ENCODE measurements at regions not wholly inside any gene's neighbourhood (a gene's known extent, or its start where the extent isn't known, plus 50 kb on each side); places are given as distances from the start of the nearest gene placed in this dataset.

- Histone ChIP-seq H3K4me3 (no peak overlapping the region), H3K9me3 (no peaks in the 10 kb centered on the region), H3K27me3 (ENCODE audit: low read depth) (no peaks in the 10 kb centered on the region), H3K36me3 (replicated peaks) (no peaks in the 10 kb centered on the region), H3K4me1 (no peaks in the 10 kb centered on the region)
- in situ Hi-C loops (cut with MboI; ENCODE audit: low sequenced_read_pairs) = no loop called here
- DNase-seq (ENCODE audit: low spot score in 2 of 2) = no peak
Measured at GRCh38 chr4:189304167-189304566, 636.5 kb upstream of the FRG1 start.

- DNase-seq (ENCODE audit: low spot score in 2 of 2) = no peak
- no peaks in the 10 kb centered on the region for H3K9me3 ChIP-seq
- no peaks in the 10 kb centered on the region for H3K36me3 ChIP-seq (replicated peaks)
- no peaks in the 10 kb centered on the region for H3K4me1 ChIP-seq
- no peaks in the 10 kb centered on the region for H3K27me3 ChIP-seq (ENCODE audit: low read depth)
- H3K4me3 ChIP-seq = no peak overlapping the region
- in situ Hi-C loops (cut with MboI; ENCODE audit: low sequenced_read_pairs) = no loop called here
Measured at GRCh38 chr4:189304809-189305208, 635.9 kb upstream of the FRG1 start.

GRCh38 chr4:189305500-189305899, 635.2 kb upstream of the FRG1 start:
- Histone ChIP-seq H3K9me3 (no peaks in the 10 kb centered on the region), H3K36me3 (replicated peaks) (no peaks in the 10 kb centered on the region), H3K4me1 (no peaks in the 10 kb centered on the region), H3K4me3 (no peak overlapping the region), H3K27me3 (ENCODE audit: low read depth) (no peaks in the 10 kb centered on the region)
- in situ Hi-C loops (cut with MboI; ENCODE audit: low sequenced_read_pairs) = no loop called here
- no peak for DNase-seq (ENCODE audit: low spot score in 2 of 2)

GRCh38 chr4:189311251-189311650, 629.4 kb upstream of the FRG1 start:
- in situ Hi-C loops (cut with MboI; ENCODE audit: low sequenced_read_pairs) = no loop called here
- Histone ChIP-seq H3K9me3 (no peaks in the 10 kb centered on the region), H3K4me3 (no peak overlapping the region), H3K27me3 (ENCODE audit: low read depth) (no peaks in the 10 kb centered on the region), H3K36me3 (replicated peaks) (no peaks in the 10 kb centered on the region), H3K4me1 (no peaks in the 10 kb centered on the region)
- DNase-seq (ENCODE audit: low spot score in 2 of 2) = no peak

- no peak overlapping the region for H3K4me3 ChIP-seq
- no peaks in the 10 kb centered on the region for H3K9me3 ChIP-seq
- H3K36me3 ChIP-seq (replicated peaks) = no peaks in the 10 kb centered on the region
- no peaks in the 10 kb centered on the region for H3K27me3 ChIP-seq (ENCODE audit: low read depth)
- no peaks in the 10 kb centered on the region for H3K4me1 ChIP-seq
- in situ Hi-C loops (cut with MboI; ENCODE audit: low sequenced_read_pairs) = no loop called here
- DNase-seq (ENCODE audit: low spot score in 2 of 2) = no peak
Measured at GRCh38 chr4:189313064-189313463, 627.6 kb upstream of the FRG1 start.

GRCh38 chr4:189313861-189314513, 626.7 kb upstream of the FRG1 start:
- H3K27me3 ChIP-seq (ENCODE audit: low read depth) = no peaks in the 10 kb centered on the region
- in situ Hi-C loops (cut with MboI; ENCODE audit: low sequenced_read_pairs) = no loop called here
- H3K9me3 ChIP-seq = no peaks in the 10 kb centered on the region
- no peak overlapping the region for H3K4me3 ChIP-seq
- DNase-seq (ENCODE audit: low spot score in 2 of 2) = no peak
- H3K4me1 ChIP-seq = no peaks in the 10 kb centered on the region
- no peaks in the 10 kb centered on the region for H3K36me3 ChIP-seq (replicated peaks)

GRCh38 chr4:189322426-189322825, 618.2 kb upstream of the FRG1 start:
- Histone ChIP-seq H3K27me3 (ENCODE audit: low read depth) (no peaks in the 10 kb centered on the region), H3K4me3 (no peak overlapping the region), H3K9me3 (no peaks in the 10 kb centered on the region), H3K36me3 (replicated peaks) (no peaks in the 10 kb centered on the region), H3K4me1 (no peaks in the 10 kb centered on the region)
- DNase-seq (ENCODE audit: low spot score in 2 of 2) = no peak
- in situ Hi-C loops (cut with MboI; ENCODE audit: low sequenced_read_pairs) = no loop called here

GRCh38 chr4:189341881-189342280, 598.8 kb upstream of the FRG1 start:
- no peak for DNase-seq (ENCODE audit: low spot score in 2 of 2)
- no peaks in the 10 kb centered on the region for H3K27me3 ChIP-seq (ENCODE audit: low read depth)

GRCh38 chr4:189355590-189355989, 585.1 kb upstream of the FRG1 start:
- in situ Hi-C loops (cut with MboI; ENCODE audit: low sequenced_read_pairs) = no loop called here
- Histone ChIP-seq H3K4me3 (no peak overlapping the region), H3K4me1 (no peaks in the 10 kb centered on the region), H3K27me3 (ENCODE audit: low read depth) (no peaks in the 10 kb centered on the region), H3K36me3 (replicated peaks) (no peaks in the 10 kb centered on the region), H3K9me3 (no peaks in the 10 kb centered on the region)
- DNase-seq (ENCODE audit: low spot score in 2 of 2) = no peak

More at GRCh38 chr4:189341881-189342280, 598.8 kb upstream of the FRG1 start:
- H3K4me1 ChIP-seq = no peaks in the 10 kb centered on the region
- in situ Hi-C loops (cut with MboI; ENCODE audit: low sequenced_read_pairs) = no loop called here
- H3K9me3 ChIP-seq = no peaks in the 10 kb centered on the region
- no peak overlapping the region for H3K4me3 ChIP-seq
- no peaks in the 10 kb centered on the region for H3K36me3 ChIP-seq (replicated peaks)

GRCh38 chr4:189362364-189362763, 578.3 kb upstream of the FRG1 start:
- no peaks in the 10 kb centered on the region for H3K27me3 ChIP-seq (ENCODE audit: low read depth)
- H3K4me1 ChIP-seq = no peaks in the 10 kb centered on the region
- no peak overlapping the region for H3K4me3 ChIP-seq
- H3K36me3 ChIP-seq (replicated peaks) = no peaks in the 10 kb centered on the region
- in situ Hi-C loops (cut with MboI; ENCODE audit: low sequenced_read_pairs) = no loop called here
- H3K9me3 ChIP-seq = no peaks in the 10 kb centered on the region
- no peak for DNase-seq (ENCODE audit: low spot score in 2 of 2)

GRCh38 chr4:189364032-189364449, 576.6 kb upstream of the FRG1 start:
- no peak for DNase-seq (ENCODE audit: low spot score in 2 of 2)
- Histone ChIP-seq H3K4me1 (no peaks in the 10 kb centered on the region), H3K36me3 (replicated peaks) (no peaks in the 10 kb centered on the region), H3K4me3 (no peak overlapping the region), H3K27me3 (ENCODE audit: low read depth) (no peaks in the 10 kb centered on the region), H3K9me3 (no peaks in the 10 kb centered on the region)
- in situ Hi-C loops (cut with MboI; ENCODE audit: low sequenced_read_pairs) = no loop called here

GRCh38 chr4:189365451-189365850, 575.2 kb upstream of the FRG1 start:
- Histone ChIP-seq H3K27me3 (ENCODE audit: low read depth) (no peaks in the 10 kb centered on the region), H3K9me3 (no peaks in the 10 kb centered on the region), H3K36me3 (replicated peaks) (no peaks in the 10 kb centered on the region), H3K4me1 (no peaks in the 10 kb centered on the region), H3K4me3 (no peak overlapping the region)
- no peak for DNase-seq (ENCODE audit: low spot score in 2 of 2)
- in situ Hi-C loops (cut with MboI; ENCODE audit: low sequenced_read_pairs) = no loop called here

GRCh38 chr4:189367832-189368231, 572.8 kb upstream of the FRG1 start:
- in situ Hi-C loops (cut with MboI; ENCODE audit: low sequenced_read_pairs) = no loop called here
- no peaks in the 10 kb centered on the region for H3K27me3 ChIP-seq (ENCODE audit: low read depth)
- no peaks in the 10 kb centered on the region for H3K4me1 ChIP-seq

GRCh38 chr4:189374176-189374575, 566.5 kb upstream of the FRG1 start:
- in situ Hi-C loops (cut with MboI; ENCODE audit: low sequenced_read_pairs) = no loop called here
- no peak for DNase-seq (ENCODE audit: low spot score in 2 of 2)
- no peaks in the 10 kb centered on the region for H3K36me3 ChIP-seq (replicated peaks)
- H3K4me1 ChIP-seq = no peaks in the 10 kb centered on the region
- no peak overlapping the region for H3K4me3 ChIP-seq
- no peaks in the 10 kb centered on the region for H3K27me3 ChIP-seq (ENCODE audit: low read depth)
- H3K9me3 ChIP-seq = no peaks in the 10 kb centered on the region

More at GRCh38 chr4:189367832-189368231, 572.8 kb upstream of the FRG1 start:
- no peaks in the 10 kb centered on the region for H3K36me3 ChIP-seq (replicated peaks)
- no peak for DNase-seq (ENCODE audit: low spot score in 2 of 2)
- H3K4me3 ChIP-seq = no peak overlapping the region
- H3K9me3 ChIP-seq = no peaks in the 10 kb centered on the region

- H3K4me1 ChIP-seq = no peaks in the 10 kb centered on the region
- no peaks in the 10 kb centered on the region for H3K9me3 ChIP-seq
- no peak for DNase-seq (ENCODE audit: low spot score in 2 of 2)
- H3K4me3 ChIP-seq = no peak overlapping the region
- in situ Hi-C loops (cut with MboI; ENCODE audit: low sequenced_read_pairs) = no loop called here
- no peaks in the 10 kb centered on the region for H3K36me3 ChIP-seq (replicated peaks)
- H3K27me3 ChIP-seq (ENCODE audit: low read depth) = no peaks in the 10 kb centered on the region
Measured at GRCh38 chr4:189376901-189377300, 563.8 kb upstream of the FRG1 start.
